Gastrocnemius medialis (tissue), 4 donors: ENCODE measurements at regions not wholly inside any gene's neighbourhood (a gene's known extent, or its start where the extent isn't known, plus 50 kb on each side); places are given as distances from the start of the nearest gene placed in this dataset.

ENCODE experiments used
- ATAC-seq, 2 donors: fragments of 150-250 bp; one replicate each; pipeline ENCODE4 v1.9.1; 2016
- DNase-seq, 2 donors: peaks; one replicate each; pipeline ENCODE4 v3.0.0-alpha.2; 2019
- H3K27ac ChIP-seq, 4 donors: fragments of 200-600 bp; sonication (generic); 1 replicate in 1 of 4; 2 replicates in 3 of 4; pipeline ENCODE4 v1.5.1; 2016 to 2018; ENCODE audit warnings: mild to moderate bottlenecking in 2 of 4, moderate library complexity in 1 of 4
- H3K27me3 ChIP-seq, 3 donors: fragments of 200-600 bp; sonication (generic) in 2 of 3; 1 replicate in 1 of 3; 2 replicates in 2 of 3; pipeline versions ENCODE4 v1.5.1 to v1.6.0; 2016 to 2019; ENCODE audit warnings: mild to moderate bottlenecking in 1 of 3, moderate library complexity in 1 of 3
- H3K36me3 ChIP-seq, 2 donors: fragments of 200-600 bp; sonication (generic) in 1 of 2; one replicate each; pipeline ENCODE4 v1.5.1; 2017 to 2018
- H3K4me1 ChIP-seq, 2 donors: fragments of 200-600 bp; sonication (generic) in 1 of 2; one replicate each; pipeline ENCODE4 v1.5.1; 2016 to 2017; ENCODE audit warnings: mild to moderate bottlenecking in 2 of 2
- H3K4me3 ChIP-seq, 4 donors: fragments of 200-600 bp; sonication (generic) in 3 of 4; 1 replicate in 1 of 4; 2 replicates in 3 of 4; pipeline ENCODE4 v1.5.1; 2016 to 2019; ENCODE audit warnings: mild to moderate bottlenecking in 2 of 4
- H3K9me3 ChIP-seq, 3 donors: fragments of 200-600 bp; sonication (generic) in 2 of 3; 1 replicate in 1 of 3; 2 replicates in 2 of 3; pipeline ENCODE4 v1.5.1; 2016 to 2019
- CTCF ChIP-seq, 5 experiments: fragments of 450-650 bp in 3 of 5; fragments of 200-600 bp in 2 of 5; sonication (generic) in 2 of 5; IDR thresholded peaks in 4 of 5; conservative IDR thresholded peaks in 1 of 5; 1 replicate in 4 of 5; 2 replicates in 1 of 5; pipeline ENCODE4 v1.5.1; 2016 to 2019; ENCODE audit warnings: antibody characterized with exemption in 5 of 5, mild to moderate bottlenecking in 3 of 5, moderate library complexity in 3 of 5
- POLR2A ChIP-seq, 2 donors: fragments of 450-650 bp; IDR thresholded peaks; one replicate each; pipeline ENCODE4 v1.6.1; 2017; ENCODE audit warnings: antibody characterized with exemption in 2 of 2, mild to moderate bottlenecking in 2 of 2, moderate library complexity in 2 of 2
- in situ Hi-C, 4 donors: fragments of 200-750 bp; cut with MboI; loops; one replicate each; pipeline versions ENCODE4 v1.15.0 to v1.8.0; 2017; ENCODE audit warnings: low sequenced_read_pairs in 4 of 4
- intact Hi-C: fragments of 100-400 bp; cut with DNase I; formaldehyde crosslinking; loops from one replicate; pipeline ENCODE4 v1.15.1; 2023; ENCODE audit warnings: low total_unique reads

- Histone ChIP-seq H3K4me1 (peaks cover 0 to 3% of the 10 kb centered on the region in 2 donors), H3K4me3 (no peak overlapping the region), H3K27ac (no peak overlapping the region), H3K27me3 (no peaks in the 10 kb centered on the region), H3K9me3 (no peaks in the 10 kb centered on the region), H3K36me3 (no peaks in the 10 kb centered on the region)
- in situ Hi-C loops (no loop called here), intact Hi-C loops (no loop called here)
- ATAC-seq = no peak
- no peak for DNase-seq
- TF ChIP-seq CTCF (IDR thresholded peaks at IDR 0.05 in 4 of 5, conservative IDR thresholded peaks at IDR 0.05 in 1 of 5) (no peak), POLR2A (IDR thresholded peaks at IDR 0.05) (no peak)
Measured at GRCh38 chr13:40488869-40489391, 177.5 kb downstream of the FOXO1 start.

GRCh38 chr13:40490086-40490758 lies 176.2 kb downstream of the FOXO1 start:
- no peaks in the 10 kb centered on the region for H3K9me3 ChIP-seq
- H3K27ac ChIP-seq = no peak overlapping the region
- no peaks in the 10 kb centered on the region for H3K27me3 ChIP-seq
- ATAC-seq (peak in 1 of 2 donors; percentile 32), DNase-seq (no peak)
- H3K4me1 ChIP-seq = no peaks in the 10 kb centered on the region
- intact Hi-C loops = no loop called here
- in situ Hi-C loops = no loop called here
- no peaks in the 10 kb centered on the region for H3K36me3 ChIP-seq
- no peak for TF ChIP-seq POLR2A (IDR thresholded peaks at IDR 0.05)
- no peak for TF ChIP-seq CTCF (IDR thresholded peaks at IDR 0.05 in 4 of 5, conservative IDR thresholded peaks at IDR 0.05 in 1 of 5)
- no peak overlapping the region for H3K4me3 ChIP-seq

DNA sequence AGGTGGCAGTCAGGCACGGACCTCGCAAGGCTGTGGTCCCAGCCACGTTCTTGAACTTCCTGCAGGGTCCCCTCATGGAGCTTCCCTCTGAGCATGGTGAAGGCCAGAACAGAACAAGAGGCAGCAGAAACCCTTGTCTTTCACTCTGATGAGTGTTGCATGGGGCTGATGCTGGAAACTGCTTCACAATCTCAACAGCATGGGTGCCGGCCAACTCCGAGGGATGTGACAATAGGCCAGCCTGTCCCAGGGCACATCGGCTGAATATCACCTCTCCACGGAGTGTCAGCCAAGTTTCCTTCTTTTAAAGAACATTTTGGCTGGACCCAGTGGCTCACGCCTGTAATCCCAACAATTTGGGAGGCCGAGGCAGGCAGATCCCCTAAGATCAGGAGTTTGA lies 173.9 kb downstream of the FOXO1 start:
- peaks cover 5 to 6% of the 10 kb centered on the region in 2 donors for H3K4me1 ChIP-seq
- TF ChIP-seq CTCF (IDR thresholded peaks at IDR 0.05 in 4 of 5, conservative IDR thresholded peaks at IDR 0.05 in 1 of 5) = no peak
- TF ChIP-seq POLR2A (IDR thresholded peaks at IDR 0.05) = no peak
- ATAC-seq (peak in 1 of 2 donors; percentile 27), DNase-seq (peak in 1 of 2 donors; percentile 31)
- no peaks in the 10 kb centered on the region for H3K36me3 ChIP-seq
- H3K9me3 ChIP-seq = no peaks in the 10 kb centered on the region
- no peak overlapping the region for H3K4me3 ChIP-seq
- intact Hi-C loops = no loop called here
- in situ Hi-C loops = no loop called here
- H3K27me3 ChIP-seq = no peaks in the 10 kb centered on the region
- no peak overlapping the region for H3K27ac ChIP-seq

DNA sequence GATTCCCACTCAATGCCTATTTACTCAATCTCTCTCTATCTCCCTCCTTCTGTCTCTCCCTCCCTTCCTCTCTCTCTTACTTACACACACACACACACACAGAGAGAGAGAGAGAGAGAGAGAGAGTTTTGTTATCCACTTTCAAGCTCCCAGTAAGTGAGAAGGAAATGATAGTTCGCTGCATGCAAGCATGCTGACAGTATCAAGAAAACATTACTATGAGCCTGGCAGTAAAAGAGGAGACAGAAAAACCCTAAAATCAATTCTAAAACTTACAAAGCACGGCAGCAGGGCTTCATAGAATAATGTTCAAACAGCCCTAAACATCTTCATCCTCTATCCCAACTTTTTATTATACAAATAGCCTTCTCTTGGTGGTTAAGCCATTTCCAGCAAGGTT lies 171.9 kb downstream of the FOXO1 start:
- intact Hi-C loops = no loop called here
- in situ Hi-C loops = no loop called here
- TF ChIP-seq CTCF (IDR thresholded peaks at IDR 0.05 in 4 of 5, conservative IDR thresholded peaks at IDR 0.05 in 1 of 5) = no peak
- no peak for TF ChIP-seq POLR2A (IDR thresholded peaks at IDR 0.05)
- DNase-seq (no peak), ATAC-seq (no peak)
- Histone ChIP-seq H3K27ac (no peak overlapping the region), H3K9me3 (no peaks in the 10 kb centered on the region), H3K27me3 (no peaks in the 10 kb centered on the region), H3K4me3 (no peak overlapping the region), H3K4me1 (peaks cover 5 to 6% of the 10 kb centered on the region in 2 donors), H3K36me3 (no peaks in the 10 kb centered on the region)
